H7 (cell line): ENCODE measurements at regions not wholly inside any gene's neighbourhood (a gene's known extent, or its start where the extent isn't known, plus 50 kb on each side); places are given as distances from the start of the nearest gene placed in this dataset.

Source experiments
- DNase-seq: peaks from one replicate; pipeline ENCODE4 v3.0.0; 2012
- H3K27me3 ChIP-seq: 2 replicates; pipeline ENCODE4 v1.6.0; 2011; ENCODE audit warnings: mild to moderate bottlenecking, low read length; ENCODE audit not compliant: control insufficient read depth, insufficient read depth
- H3K36me3 ChIP-seq: replicated peaks from 2 replicates; pipeline ENCODE4 v1.5.1; 2011; ENCODE audit warnings: low read length; ENCODE audit not compliant: control insufficient read depth, insufficient read depth
- H3K4me3 ChIP-seq: 2 replicates; pipeline ENCODE4 v1.5.1; 2011; ENCODE audit warnings: low read depth, mild to moderate bottlenecking, control low read depth, low read length, moderate library complexity; ENCODE audit not compliant: insufficient read depth

DNA sequence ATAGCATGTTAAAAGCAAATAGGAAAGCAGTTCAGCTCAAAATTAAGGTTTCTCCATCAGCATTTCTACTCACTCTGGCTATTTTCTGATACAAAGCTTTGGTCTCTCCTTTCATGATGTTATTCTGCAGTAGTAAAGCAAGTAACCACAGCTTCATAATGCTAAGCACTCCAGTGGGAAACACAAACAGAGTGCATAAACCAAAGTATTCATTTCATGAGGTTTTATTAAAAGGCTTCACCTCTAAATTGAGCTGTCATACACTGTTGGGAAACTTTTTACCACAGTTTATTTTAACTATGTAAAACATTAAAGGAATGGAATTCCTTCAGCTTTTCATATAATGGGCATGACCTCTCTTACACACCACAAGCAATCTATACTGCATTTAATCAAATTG lies 157.9 kb upstream of the LMO3 start:
- Histone ChIP-seq H3K4me3 (no peak overlapping the region), H3K27me3 (no peaks in the 10 kb centered on the region), H3K36me3 (no peaks in the 10 kb centered on the region)
- DNase-seq, result no peak

DNA sequence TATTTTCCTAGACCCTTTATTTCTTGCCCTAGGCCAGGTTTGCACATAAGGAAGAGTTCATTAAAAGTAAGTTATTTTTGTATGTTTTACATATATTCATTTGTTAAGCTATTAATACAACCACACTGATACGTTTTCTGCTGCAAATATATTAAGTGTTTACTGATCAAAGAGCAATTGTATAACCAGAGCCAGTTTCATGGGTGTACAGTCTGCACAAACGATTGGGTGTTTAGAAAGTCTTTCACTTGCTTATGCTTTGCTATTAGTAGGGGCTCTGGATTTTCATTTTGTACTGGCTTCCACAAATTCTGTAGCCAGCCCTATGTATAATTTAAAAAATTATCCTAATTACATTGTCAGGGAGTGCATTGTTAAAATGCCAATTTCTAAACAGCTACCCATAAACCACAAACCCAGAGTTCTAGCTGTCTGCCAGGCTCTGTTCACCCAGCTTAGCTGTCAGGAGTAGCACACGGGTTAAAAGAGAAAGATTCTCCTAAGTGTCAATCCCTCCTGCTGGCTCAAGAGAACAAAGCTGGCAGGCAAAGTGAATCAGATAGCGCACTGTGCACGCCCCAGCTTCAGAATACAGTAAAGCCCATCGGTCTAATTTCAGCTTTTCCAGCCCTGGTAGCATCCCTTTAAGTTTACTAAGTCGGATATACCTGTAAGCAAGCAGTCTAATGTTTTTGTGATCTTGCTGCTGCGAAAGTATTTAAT lies 151.0 kb upstream of the LMO3 start:
- DNase-seq, result no peak
- H3K27me3 ChIP-seq, result no peaks in the 10 kb centered on the region
- H3K36me3 ChIP-seq, result no peaks in the 10 kb centered on the region
- H3K4me3 ChIP-seq, result no peak overlapping the region

DNA sequence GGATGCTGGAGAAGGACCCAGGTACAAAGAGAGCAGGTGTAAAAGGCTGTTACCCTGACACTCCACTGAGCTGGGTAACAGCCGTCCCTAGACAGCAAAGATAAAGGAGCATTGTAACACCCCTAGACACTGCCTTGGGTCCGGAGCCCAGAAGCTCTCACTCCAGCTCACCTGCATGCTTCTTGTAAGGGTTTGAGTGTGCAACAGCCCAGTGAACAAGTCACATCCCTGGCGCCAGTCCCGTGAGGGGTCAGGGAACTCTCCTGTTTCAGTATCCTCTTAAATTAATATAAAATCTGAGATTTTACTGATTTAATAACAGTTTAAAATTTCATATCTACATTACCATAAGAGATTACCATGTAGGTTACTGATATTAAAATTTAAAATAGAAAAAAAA lies 124.8 kb upstream of the LMO3 start:
- Histone ChIP-seq H3K4me3 (no peak overlapping the region), H3K27me3 (no peaks in the 10 kb centered on the region), H3K36me3 (no peaks in the 10 kb centered on the region)
- no peak for DNase-seq

DNA sequence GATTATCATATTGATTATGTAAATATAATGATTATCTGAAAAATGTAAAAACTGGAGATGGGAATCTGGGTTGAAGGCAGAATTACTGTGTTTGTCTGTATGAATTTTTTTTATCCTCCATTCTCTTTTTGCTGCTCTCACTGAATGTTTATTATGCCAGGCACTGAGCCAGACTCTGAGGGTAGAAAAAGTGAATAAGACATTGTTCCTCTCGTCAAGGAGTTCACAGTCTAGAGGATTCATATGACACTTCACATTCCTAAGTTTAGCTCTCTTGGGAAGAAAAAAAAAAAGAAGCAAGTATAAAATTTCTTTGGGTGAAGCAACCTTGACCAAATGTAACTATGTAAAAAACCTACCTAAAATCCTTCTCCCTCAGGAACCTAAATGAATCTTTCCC lies 120.9 kb upstream of the LMO3 start:
- no peaks in the 10 kb centered on the region for H3K36me3 ChIP-seq
- H3K4me3 ChIP-seq, result no peak overlapping the region
- no peaks in the 10 kb centered on the region for H3K27me3 ChIP-seq
- no peak for DNase-seq

DNA sequence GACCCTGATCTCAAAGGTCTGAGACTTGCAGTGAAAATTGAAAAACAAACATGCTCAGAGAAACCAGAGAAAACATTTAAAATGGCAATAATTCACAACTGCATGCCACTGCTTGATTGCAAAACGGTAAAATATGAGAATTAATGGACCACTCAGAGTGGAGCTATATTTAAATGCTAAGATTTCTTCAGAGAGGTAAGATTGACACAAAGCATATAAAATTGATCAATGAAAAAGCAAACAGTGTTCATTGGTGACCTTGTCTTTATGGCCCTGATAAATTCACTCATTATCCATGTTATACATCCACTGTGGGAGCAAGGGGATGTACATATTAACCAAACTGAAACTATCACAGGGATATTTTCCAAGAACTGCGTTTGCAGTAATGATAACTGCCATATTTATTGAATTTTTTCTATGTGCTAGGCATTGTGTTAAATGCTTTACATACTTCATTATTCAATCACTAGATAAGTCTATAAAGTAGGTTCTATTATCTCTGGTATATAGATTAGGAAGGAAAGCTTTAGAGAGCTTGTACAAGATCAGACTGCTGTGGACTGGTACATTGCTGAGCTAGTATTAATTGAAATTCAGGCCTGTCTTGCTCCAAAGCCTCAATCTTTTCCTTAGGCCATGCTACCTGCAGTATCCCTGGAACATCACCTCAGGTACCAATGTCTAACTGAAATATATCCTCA lies 113.9 kb upstream of the LMO3 start:
- no peak for DNase-seq
- Histone ChIP-seq H3K4me3 (no peak overlapping the region), H3K36me3 (no peaks in the 10 kb centered on the region), H3K27me3 (no peaks in the 10 kb centered on the region)

DNA sequence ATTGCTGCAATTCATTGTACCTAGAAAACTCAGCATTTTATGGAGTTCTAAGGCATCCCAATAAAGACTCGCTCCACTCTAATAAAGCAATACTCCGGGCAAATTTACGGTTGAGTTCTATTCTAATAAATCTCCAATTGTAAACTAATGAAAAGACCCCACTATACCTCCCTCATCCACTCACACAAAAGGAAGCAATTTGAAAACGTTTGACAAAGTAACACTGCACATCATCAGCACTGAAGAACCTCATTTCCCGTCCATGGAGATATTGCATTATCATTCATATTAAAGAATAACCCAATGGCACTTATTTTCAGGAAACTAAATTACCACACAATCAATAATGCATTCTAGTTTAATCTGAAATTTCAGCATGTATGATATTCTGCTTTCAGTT lies 111.0 kb upstream of the LMO3 start:
- Histone ChIP-seq H3K27me3 (no peaks in the 10 kb centered on the region), H3K4me3 (no peak overlapping the region), H3K36me3 (no peaks in the 10 kb centered on the region)
- DNase-seq, result no peak

DNA sequence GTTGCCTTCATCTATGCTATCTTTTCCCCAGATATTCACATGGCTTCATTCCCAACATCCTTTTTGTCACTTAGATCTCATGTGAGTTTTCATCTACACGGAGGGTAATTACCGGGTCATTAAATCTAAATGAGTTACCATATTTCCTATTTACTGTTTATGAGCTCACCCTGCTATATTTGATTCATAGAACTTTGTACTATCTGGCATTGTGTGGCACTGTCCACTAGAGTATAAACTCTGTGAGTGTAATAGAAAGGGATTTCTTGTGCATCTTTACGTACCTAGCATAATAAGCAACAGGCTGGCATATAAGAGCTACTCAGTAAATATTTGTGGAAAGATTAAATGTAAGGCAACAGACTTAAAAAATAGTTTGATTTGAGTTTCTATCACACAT lies 86.1 kb upstream of the LMO3 start:
- Histone ChIP-seq H3K4me3 (no peak overlapping the region), H3K36me3 (no peaks in the 10 kb centered on the region), H3K27me3 (no peaks in the 10 kb centered on the region)
- DNase-seq, result no peak

DNA sequence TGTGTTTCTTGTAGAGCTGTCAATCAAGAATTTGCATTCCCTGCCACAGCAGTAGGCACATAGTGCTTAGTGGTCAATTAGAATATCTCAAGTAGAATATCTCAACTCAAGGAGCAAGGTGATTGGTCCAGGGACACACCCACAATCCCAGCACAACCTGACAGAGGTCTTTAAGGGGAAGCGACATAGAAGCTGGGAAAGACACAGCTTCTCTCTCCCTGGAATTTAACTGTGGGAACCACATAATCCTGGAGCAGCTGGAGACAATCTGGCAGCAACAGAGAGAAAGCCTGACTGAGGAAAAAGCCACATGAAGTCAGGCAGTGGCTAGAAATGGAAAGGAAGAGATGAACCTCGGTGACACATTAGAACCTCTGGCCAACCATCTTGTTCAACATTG lies 85.7 kb upstream of the LMO3 start:
- DNase-seq, result no peak
- H3K27me3 ChIP-seq, result no peaks in the 10 kb centered on the region
- H3K4me3 ChIP-seq, result no peak overlapping the region
- H3K36me3 ChIP-seq, result no peaks in the 10 kb centered on the region

DNA sequence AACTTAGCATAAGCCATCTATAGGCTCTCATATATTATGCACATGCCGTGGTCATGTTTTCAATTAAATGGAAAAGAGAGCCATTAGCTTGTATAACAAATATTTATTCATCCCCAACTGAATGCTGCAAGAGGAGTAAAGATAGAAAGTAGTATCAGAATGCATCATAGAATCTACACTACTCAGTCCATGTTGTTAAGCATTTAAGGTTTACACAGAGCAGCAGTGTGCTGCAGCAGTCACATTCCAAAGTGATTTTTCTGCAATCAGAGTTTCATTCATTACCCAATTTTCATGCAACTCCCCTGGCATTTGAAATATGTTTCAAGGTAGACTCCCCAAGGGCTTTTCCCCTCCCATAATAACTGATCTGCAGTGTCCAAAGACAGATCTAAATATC lies 82.2 kb upstream of the LMO3 start:
- Histone ChIP-seq H3K27me3 (no peaks in the 10 kb centered on the region), H3K36me3 (no peaks in the 10 kb centered on the region), H3K4me3 (no peak overlapping the region)
- DNase-seq, result no peak

DNA sequence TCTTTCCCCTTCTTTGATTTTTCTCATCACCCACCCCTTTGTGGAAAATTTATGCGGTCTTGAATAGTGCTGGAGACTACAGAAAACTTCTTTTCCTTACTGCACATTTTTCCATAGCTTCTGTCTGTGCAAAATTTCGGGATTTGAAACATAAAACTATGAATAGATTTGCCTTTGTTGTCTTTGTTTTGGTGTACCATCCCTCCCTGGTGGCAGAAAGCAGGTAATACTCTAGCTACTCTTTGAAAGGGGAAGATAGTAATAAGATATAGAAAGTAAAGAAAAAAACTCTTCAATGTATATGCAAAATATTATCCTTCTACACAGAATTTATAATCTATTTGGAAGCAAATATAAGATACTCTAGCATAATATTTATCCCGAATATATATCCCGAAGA lies 79.1 kb upstream of the LMO3 start:
- Histone ChIP-seq H3K36me3 (no peaks in the 10 kb centered on the region), H3K4me3 (no peak overlapping the region), H3K27me3 (no peaks in the 10 kb centered on the region)
- no peak for DNase-seq

DNA sequence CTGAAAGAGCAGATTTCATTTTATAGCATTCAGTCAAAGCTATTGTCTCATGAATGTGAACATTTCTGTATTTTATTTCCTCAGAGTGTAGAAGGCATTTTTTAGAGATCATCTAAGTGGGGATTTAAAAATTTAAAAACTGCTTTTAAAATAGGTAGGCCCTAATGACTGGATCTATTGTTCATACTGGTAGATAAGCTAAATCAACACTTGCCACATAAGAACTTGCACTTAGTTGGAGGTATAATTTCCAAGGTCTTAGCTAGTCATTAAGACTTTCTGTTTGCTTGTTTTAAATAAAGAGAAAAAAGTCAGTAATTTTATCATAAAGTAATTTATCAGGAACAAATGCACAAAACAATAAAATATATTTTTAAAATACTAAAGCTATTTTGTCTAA lies 75.2 kb upstream of the LMO3 start:
- H3K27me3 ChIP-seq, result no peaks in the 10 kb centered on the region
- no peak for DNase-seq
- no peaks in the 10 kb centered on the region for H3K36me3 ChIP-seq
- no peak overlapping the region for H3K4me3 ChIP-seq

DNA sequence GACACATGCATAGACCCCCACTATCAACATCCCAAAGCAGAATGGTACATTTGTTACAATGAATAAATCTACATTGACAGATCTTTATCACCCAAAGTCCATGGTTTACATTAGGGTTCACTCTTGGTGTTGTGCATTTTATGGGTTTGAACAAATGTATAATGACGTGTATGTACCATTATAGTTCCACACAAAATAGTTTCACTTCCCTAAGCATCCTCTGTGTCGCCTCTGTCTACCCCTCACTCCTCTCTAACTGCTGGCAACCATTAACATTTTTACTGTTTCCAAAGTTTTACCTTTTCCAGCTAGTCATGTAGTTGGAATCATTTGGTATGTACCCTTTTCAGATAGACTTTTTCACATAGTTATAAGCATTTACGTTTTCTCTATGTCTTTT lies 69.5 kb upstream of the LMO3 start:
- no peak overlapping the region for H3K4me3 ChIP-seq
- no peaks in the 10 kb centered on the region for H3K36me3 ChIP-seq
- no peaks in the 10 kb centered on the region for H3K27me3 ChIP-seq
- no peak for DNase-seq

DNA sequence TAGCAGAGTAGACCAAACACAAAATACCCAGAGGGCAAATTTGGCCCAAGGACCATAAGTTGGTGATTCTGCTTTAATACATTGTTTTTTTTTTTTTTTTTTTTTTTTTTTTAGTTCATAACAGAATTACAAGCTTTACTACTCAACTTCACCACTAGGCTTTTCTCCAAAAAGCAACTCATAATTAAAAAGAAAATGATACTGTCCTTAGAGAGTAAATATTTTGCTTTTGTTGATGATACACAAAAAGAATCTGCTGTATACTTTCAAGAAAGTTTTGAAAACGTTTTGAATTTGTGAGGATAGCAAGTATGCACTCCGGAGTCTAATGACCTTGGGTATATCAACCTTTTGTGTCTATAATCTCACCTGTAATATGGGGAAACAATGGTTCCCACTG lies 68.9 kb upstream of the LMO3 start:
- no peak for DNase-seq
- no peak overlapping the region for H3K4me3 ChIP-seq
- no peaks in the 10 kb centered on the region for H3K27me3 ChIP-seq
- H3K36me3 ChIP-seq, result no peaks in the 10 kb centered on the region

DNA sequence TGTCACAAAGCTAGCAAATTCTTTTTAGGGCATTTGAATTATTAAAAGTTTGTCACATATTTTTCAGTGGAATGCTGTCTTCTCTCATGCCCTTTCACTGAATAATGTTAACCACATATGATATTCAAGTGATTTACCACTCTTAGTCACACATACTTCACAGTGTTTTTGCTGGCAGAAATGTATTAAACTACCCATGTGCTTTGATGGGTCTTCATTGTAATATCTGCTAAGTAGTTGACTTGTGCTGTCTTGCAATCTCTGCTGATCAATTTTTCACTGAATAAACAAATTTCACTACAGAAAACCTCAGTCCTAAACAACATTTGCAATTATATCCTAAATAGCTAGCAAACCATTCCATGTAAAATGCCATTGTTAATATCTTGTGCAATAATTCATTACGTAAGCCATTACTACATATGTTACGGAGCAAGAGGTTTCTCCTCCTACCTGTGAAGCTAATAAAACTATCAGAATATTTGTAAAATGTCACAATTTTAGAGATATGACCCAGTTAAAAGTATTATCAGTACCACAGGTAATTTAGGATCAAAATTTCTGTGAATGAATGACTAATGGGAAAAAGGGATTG lies 64.6 kb upstream of the LMO3 start:
- Histone ChIP-seq H3K4me3 (no peak overlapping the region), H3K27me3 (no peaks in the 10 kb centered on the region), H3K36me3 (no peaks in the 10 kb centered on the region)
- no peak for DNase-seq

DNA sequence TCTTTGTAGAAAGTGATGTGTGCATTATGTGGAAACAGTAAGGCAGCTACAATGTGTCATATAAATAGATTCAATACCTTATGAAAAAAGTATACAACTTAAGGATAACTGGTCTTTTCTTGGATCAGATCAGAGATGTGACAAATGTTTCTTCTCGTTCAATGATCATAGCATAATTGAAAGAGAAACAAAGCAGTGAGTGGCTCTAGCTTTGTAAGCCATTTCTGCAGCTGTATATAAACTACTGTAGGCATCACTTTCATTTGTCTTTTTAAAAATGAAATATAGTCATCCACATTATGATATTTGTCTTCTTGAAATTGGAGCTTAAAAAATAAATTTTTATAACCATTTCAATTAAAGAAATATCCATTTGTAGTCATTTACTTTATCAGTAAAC lies 63.8 kb upstream of the LMO3 start:
- H3K36me3 ChIP-seq, result no peaks in the 10 kb centered on the region
- no peak for DNase-seq
- H3K27me3 ChIP-seq, result no peaks in the 10 kb centered on the region

More for the DNA sequence above, 63.8 kb upstream of the LMO3 start:
- H3K4me3 ChIP-seq, result no peak overlapping the region
